ENCODE measurements at regions not wholly inside any gene's neighbourhood (a gene's known extent, or its start where the extent isn't known, plus 50 kb on each side); places are given as distances from the start of the nearest gene placed in this dataset.

DNA sequence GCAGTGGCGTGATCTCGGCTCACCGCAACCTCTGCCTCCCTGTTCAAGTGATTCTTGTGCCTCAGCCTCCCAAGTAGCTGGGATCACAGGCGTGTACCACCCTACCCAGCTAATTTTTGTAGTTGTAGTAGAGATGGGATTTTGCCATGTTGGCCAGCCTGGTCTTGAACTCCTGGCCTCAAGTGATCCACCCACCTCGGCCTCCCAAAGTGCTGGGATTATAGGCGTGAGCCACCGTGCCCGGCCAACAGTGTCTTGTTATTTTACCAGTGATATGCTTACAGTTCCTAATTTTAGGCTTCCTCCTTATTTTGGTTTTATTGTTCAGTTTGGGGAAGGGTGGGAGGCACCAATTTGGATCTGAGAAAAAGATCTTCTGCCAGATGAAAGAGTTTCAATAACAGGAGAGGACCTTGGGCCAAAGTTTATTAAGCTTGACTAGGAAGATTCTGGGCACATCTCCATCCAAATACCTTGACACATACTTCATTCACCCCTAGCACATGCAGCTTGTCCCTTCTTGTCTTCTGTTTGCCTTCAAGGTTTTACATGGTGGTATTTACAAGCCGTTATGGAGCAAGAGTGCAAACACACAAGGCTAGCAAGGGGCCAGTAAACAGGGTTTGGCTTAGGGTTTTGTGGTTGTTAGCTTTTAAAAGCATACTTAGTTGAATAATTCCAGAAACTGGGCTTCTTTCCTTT lies 168.1 kb upstream of the DMRT1 start (continued):
- TF ChIP-seq EP300 (IDR thresholded peaks at IDR 0.05; ENCODE audit: low read depth in 2 of 2, low read length in 2 of 2) (peak in 1 of 2 experiments; percentile 90; a peak in 2 of 4 replicates), EP300 (CRISPR knock-in tag; IDR thresholded peaks at IDR 0.05; ENCODE audit: borderline replicate concordance) (peak; percentile 65; the same call in 1 of the 2 replicates), ZNF776 (CRISPR knock-in tag; IDR thresholded peaks at IDR 0.05) (no peak), RARG (CRISPR knock-in tag; IDR thresholded peaks at IDR 0.05; ENCODE audit: low read depth) (no peak), PHF8 (CRISPR knock-in tag; IDR thresholded peaks at IDR 0.05) (no peak), TMF1 (CRISPR knock-in tag; IDR thresholded peaks at IDR 0.05; ENCODE audit: low read depth) (0 out of 2 replicates have a peak, but pooled peaks have one; percentile 21), ZNF652 (CRISPR knock-in tag; IDR thresholded peaks at IDR 0.05; ENCODE audit: borderline replicate concordance, low read depth) (no peak), ZBTB1 (CRISPR knock-in tag; IDR thresholded peaks at IDR 0.05; ENCODE audit: borderline replicate concordance) (no peak), ARHGAP35 (CRISPR knock-in tag; IDR thresholded peaks at IDR 0.05; ENCODE audit: borderline replicate concordance) (no peak), EEA1 (CRISPR knock-in tag; IDR thresholded peaks at IDR 0.05; ENCODE audit: borderline replicate concordance) (no peak), MIER3 (CRISPR knock-in tag; IDR thresholded peaks at IDR 0.05; ENCODE audit: borderline replicate concordance) (no peak), KMT2A (CRISPR knock-in tag; IDR thresholded peaks at IDR 0.05) (no peak), ZNF382 (CRISPR knock-in tag; IDR thresholded peaks at IDR 0.05; ENCODE audit: borderline replicate concordance) (no peak)
- TF ChIP-seq, protein P1, sequence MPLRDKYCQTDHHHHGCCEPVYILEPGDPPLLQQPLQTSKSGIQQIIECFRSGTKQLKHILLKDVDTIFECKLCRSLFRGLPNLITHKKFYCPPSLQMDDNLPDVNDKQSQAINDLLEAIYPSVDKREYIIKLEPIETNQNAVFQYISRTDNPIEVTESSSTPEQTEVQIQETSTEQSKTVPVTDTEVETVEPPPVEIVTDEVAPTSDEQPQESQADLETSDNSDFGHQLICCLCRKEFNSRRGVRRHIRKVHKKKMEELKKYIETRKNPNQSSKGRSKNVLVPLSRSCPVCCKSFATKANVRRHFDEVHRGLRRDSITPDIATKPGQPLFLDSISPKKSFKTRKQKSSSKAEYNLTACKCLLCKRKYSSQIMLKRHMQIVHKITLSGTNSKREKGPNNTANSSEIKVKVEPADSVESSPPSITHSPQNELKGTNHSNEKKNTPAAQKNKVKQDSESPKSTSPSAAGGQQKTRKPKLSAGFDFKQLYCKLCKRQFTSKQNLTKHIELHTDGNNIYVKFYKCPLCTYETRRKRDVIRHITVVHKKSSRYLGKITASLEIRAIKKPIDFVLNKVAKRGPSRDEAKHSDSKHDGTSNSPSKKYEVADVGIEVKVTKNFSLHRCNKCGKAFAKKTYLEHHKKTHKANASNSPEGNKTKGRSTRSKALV (CRISPR knock-in tag; IDR thresholded peaks at IDR 0.05) = no peak
- TF ChIP-seq, protein P2, sequence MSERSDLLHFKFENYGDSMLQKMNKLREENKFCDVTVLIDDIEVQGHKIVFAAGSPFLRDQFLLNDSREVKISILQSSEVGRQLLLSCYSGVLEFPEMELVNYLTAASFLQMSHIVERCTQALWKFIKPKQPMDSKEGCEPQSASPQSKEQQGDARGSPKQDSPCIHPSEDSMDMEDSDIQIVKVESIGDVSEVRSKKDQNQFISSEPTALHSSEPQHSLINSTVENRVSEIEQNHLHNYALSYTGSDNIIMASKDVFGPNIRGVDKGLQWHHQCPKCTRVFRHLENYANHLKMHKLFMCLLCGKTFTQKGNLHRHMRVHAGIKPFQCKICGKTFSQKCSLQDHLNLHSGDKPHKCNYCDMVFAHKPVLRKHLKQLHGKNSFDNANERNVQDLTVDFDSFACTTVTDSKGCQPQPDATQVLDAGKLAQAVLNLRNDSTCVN (CRISPR knock-in tag; IDR thresholded peaks at IDR 0.05; ENCODE audit: borderline replicate concordance) = no peak
- TF ChIP-seq, protein P3, sequence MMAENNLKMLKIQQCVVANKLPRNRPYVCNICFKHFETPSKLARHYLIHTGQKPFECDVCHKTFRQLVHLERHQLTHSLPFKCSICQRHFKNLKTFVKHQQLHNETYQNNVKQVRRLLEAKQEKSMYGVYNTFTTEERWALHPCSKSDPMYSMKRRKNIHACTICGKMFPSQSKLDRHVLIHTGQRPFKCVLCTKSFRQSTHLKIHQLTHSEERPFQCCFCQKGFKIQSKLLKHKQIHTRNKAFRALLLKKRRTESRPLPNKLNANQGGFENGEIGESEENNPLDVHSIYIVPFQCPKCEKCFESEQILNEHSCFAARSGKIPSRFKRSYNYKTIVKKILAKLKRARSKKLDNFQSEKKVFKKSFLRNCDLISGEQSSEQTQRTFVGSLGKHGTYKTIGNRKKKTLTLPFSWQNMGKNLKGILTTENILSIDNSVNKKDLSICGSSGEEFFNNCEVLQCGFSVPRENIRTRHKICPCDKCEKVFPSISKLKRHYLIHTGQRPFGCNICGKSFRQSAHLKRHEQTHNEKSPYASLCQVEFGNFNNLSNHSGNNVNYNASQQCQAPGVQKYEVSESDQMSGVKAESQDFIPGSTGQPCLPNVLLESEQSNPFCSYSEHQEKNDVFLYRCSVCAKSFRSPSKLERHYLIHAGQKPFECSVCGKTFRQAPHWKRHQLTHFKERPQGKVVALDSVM (CRISPR knock-in tag; IDR thresholded peaks at IDR 0.05) = no peak
- TF ChIP-seq, protein P4, sequence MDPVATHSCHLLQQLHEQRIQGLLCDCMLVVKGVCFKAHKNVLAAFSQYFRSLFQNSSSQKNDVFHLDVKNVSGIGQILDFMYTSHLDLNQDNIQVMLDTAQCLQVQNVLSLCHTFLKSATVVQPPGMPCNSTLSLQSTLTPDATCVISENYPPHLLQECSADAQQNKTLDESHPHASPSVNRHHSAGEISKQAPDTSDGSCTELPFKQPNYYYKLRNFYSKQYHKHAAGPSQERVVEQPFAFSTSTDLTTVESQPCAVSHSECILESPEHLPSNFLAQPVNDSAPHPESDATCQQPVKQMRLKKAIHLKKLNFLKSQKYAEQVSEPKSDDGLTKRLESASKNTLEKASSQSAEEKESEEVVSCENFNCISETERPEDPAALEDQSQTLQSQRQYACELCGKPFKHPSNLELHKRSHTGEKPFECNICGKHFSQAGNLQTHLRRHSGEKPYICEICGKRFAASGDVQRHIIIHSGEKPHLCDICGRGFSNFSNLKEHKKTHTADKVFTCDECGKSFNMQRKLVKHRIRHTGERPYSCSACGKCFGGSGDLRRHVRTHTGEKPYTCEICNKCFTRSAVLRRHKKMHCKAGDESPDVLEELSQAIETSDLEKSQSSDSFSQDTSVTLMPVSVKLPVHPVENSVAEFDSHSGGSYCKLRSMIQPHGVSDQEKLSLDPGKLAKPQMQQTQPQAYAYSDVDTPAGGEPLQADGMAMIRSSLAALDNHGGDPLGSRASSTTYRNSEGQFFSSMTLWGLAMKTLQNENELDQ (CRISPR knock-in tag; IDR thresholded peaks at IDR 0.05; ENCODE audit: borderline replicate concordance) = no peak
- TF ChIP-seq, protein P5, sequence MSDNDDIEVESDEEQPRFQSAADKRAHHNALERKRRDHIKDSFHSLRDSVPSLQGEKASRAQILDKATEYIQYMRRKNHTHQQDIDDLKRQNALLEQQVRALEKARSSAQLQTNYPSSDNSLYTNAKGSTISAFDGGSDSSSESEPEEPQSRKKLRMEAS (IDR thresholded peaks at IDR 0.05) = peak; percentile 51
- TF ChIP-seq, protein P6, sequence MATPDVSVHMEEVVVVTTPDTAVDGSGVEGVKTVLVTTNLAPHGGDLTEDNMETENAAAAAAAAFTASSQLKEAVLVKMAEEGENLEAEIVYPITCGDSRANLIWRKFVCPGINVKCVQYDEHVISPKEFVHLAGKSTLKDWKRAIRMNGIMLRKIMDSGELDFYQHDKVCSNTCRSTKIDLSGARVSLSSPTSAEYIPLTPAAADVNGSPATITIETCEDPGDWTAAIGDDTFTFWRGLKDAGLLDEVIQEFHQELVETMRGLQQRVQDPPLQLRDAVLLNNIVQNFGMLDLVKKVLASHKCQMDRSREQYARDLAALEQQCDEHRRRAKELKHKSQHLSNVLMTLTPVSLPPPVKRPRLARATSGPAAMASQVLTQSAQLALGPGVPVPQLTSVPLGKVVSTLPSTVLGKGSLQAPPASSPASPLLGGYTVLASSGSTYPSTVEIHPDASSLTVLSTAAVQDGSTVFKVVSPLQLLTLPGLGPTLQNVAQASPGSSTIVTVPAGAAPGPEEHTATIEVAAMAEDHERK (CRISPR knock-in tag; IDR thresholded peaks at IDR 0.05; ENCODE audit: low read depth) = no peak

All from HepG2 (cell line).